ENCODE measurements at regions not wholly inside any gene's neighbourhood (a gene's known extent, or its start where the extent isn't known, plus 50 kb on each side); places are given as distances from the start of the nearest gene placed in this dataset.
A peak's percentile ranks its signal among the peaks of the same experiment; 100 is the strongest.

DNA sequence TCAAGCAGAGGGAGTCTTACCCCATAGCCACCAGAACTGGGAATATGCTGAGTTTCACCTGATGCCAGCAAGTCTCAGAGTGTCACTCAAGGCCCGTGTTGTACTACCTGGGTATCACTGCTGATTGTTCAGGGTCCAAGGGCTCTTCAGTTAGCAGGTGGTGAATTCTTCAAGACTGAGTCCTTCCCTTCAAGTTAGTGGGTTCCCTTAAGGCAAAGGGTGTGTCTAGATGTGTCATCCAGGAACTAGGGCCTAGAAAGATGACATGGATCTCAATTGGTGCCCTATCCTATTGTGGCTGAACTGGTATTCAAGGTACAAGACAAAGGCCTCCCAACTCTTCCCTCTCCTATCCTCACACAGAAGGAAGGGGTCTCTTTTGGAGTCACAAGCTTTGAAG, 159.9 kb upstream of the DIPK2B start:
- DNase-seq (ENCODE audit: low read depth in 4 of 4, low spot score in 3 of 4): no peak

- DNase-seq (ENCODE audit: low read depth in 4 of 4, low spot score in 3 of 4): no peak
Measured at GRCh38 chrX:45358392-45358791, 157.7 kb upstream of the DIPK2B start.

DNA sequence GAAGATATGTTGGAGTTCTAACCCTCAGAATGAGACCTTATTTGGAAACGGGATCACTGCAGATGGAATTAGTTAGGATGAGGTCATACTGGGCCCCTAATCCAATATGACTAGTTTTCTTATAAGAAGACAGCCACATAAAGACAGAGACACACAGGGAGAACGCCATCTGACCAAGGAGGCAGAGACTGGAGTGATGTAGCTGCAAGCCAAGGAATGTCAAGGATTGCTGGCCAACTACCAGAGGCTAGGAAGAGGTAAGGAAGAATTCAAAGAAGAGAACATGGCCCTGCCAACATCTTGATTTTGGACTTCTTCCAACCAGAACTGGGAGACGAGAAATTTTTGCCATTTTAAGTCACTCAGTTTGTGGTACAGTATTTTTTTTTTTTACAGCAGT, 152.8 kb upstream of the DIPK2B start:
- no peak for DNase-seq (ENCODE audit: low read depth in 4 of 4, low spot score in 3 of 4)

GRCh38 chrX:45352611-45353010, 151.9 kb upstream of the DIPK2B start:
- no peak for DNase-seq (ENCODE audit: low read depth in 4 of 4, low spot score in 3 of 4)

DNA sequence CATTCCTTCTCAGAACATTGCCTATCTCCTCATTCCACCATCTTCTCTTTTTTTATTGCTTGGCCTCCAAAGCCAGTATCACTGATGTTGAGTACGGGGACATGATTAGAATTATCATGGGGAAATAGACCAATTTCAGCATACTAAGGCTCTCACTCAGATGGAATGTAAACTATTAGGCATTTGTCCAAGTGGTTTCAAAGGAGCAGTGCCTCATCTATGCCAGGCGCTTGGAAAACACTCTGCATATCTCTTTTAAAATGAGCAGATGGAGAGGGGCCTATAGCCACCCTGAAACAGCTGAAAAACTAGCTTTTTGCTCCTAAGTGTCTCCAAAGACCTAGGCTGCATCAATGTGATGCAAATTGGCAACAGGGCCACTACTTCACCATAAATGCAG, 150.8 kb upstream of the DIPK2B start:
- DNase-seq (ENCODE audit: low read depth in 4 of 4, low spot score in 3 of 4): no peak

DNA sequence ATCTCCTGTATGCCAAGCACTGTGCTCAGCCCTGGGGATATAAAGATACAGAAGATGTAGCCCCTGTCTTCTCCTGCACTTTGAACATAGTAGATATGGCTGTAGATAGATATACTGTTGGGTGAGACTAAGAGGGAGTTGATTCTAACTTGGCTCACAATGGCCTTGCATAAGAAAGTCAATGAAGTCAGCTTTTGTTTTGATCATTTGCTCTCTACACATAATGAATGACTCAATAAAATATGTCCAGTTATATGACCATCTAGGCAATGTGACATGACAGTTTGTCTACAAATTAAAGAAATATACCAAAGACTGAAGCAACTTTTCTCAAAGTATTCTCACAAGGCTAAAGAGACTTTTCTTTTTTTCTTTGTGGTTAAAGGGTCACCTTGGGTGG, 147.6 kb upstream of the DIPK2B start:
- DNase-seq (ENCODE audit: low read depth in 4 of 4, low spot score in 3 of 4): no peak

DNA sequence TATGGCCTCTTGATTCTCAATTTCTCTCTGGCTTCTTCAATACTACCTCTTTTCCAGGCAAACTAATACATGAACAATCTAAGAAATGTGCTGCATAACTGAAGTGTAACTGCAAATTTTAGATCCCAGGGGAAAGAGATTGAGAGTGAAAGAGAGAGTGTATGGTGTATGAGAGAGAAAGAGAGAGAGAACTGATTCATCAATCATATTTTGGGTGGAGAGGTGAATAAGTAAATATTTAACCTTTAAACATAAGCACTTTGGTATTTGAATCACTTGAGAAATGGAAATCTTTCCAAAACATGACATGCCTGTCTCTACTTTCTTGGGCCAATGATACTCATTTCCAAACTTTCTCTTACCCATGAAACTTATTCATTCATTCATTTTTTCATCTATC, 147.2 kb upstream of the DIPK2B start:
- no peak for DNase-seq (ENCODE audit: low read depth in 4 of 4, low spot score in 3 of 4)

GRCh38 chrX:45344594-45344993, 143.9 kb upstream of the DIPK2B start:
- no peak for DNase-seq (ENCODE audit: low read depth in 4 of 4, low spot score in 3 of 4)

DNA sequence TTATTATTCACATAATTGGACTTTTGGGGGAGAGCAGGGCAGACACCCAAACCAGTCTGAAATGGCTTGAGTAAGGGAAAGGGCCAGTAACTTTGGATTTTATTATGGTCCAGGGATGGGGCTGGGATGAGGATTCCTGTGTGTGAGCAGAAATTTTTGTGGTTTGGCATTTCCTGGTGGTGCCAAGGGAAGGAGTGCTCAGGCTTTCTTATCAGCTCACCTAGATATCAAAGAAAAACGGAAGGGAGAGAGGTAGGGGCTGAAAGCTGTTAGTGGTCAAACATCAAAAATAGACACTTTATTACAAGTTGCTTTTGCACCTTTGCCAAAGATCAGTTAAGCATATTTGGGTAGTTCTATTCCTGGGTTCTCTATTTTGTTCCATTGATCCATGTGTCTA, 128.5 kb upstream of the DIPK2B start:
- DNase-seq (ENCODE audit: low read depth in 4 of 4, low spot score in 3 of 4): no peak

DNA sequence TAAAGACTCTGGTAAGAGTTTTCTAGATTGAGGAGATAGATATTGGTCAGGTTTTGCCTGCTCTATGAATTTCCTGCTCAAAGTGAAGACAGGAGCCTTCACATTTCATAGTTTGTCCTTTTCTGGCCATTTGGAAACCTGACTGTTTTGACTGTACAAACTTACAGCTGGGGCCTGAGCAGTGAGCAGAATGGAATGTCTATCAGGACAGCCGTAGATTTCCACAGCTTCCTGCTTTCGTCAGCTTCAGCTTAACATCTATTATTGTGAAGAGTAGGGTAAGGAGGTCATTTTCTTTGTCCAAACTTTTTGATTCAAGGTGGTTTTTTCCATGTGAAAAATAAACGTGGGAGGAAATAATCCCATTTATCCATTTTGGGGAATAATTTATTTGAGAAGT, 124.3 kb upstream of the DIPK2B start:
- no peak for DNase-seq (ENCODE audit: low read depth in 4 of 4, low spot score in 3 of 4)

DNA sequence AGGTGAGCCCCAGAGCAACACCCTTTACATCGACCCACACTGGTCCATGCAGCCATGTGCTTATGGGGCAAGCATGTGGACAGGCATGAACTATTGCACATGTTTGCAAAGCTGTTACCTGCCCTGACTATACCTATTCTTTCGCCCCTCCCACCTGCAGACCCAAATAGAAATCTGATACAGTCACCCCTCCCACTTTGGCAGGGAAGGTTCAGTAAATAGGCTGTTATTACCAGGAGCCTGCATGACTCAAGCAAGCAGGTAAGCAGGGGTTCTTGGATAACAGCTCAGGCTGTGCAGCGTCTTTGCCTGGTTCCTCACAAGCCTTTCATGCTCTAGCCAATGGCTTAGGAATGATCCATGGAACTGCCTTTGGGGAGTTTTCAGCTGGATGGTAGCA, 122.7 kb upstream of the DIPK2B start:
- DNase-seq (ENCODE audit: low read depth in 4 of 4, low spot score in 3 of 4): no peak

- DNase-seq (ENCODE audit: low read depth in 4 of 4, low spot score in 3 of 4): no peak
Measured at GRCh38 chrX:45322820-45323219, 122.1 kb upstream of the DIPK2B start.

DNA sequence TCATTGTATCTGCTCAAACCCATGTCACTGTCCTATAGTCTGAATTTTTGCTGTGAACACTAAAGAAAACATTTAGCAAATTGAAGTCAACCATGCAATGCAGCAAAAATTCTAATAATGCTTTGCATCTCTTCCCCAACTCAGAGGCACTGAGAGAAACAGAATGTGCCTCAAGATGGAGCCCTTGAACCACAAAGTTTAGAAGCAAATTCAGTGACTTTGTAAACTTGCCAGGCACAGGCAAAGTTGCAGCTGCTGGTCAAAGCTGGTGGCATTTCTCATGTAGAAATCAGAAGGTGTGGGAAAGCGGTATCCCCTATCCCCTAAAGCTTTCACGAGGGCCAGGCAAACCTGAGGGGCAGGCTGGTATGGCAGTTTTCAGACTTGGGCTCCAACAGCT, 121.7 kb upstream of the DIPK2B start:
- peak; percentile 10 to 29 (median 17) for DNase-seq (ENCODE audit: low read depth in 4 of 4, low spot score in 3 of 4)

DNA sequence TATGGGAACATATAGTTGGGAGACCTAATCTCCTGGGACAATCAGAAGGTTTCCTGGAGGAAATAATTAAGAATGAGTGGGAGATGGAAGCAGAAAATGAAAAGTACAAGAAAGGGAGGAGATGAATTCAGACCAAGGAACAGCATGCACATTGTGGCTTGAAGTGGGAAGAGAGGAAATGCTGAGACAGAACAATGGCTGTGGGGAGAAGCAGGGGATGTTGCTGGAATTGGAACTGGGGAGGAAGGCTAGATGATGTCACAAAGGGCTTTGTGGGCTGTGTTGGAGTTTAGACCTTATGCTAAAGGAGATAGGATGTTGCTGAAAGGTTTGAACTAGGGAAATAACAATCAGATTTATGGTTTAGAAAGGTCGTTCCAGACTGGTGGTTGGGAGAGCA, 119.5 kb upstream of the DIPK2B start:
- no peak for DNase-seq (ENCODE audit: low read depth in 4 of 4, low spot score in 3 of 4)

DNA sequence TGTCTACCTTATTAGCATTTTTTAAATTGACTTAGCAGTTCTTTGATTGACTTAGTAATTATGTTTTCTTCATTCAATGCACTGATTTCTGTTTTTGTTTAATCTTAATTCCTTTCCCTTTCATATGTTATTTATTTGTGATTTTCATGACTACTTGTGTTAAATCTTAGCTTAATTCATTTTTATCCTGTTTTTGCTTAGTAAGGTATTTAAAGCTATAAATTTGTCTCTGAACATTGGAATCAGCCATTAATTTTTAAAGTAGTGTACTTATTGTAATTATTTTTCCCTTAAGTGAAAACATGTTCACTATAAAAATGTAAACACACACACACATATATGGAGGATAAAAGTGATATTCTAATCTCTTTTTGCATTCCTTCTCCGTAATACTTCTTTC, 109.1 kb upstream of the DIPK2B start:
- no peak for DNase-seq (ENCODE audit: low read depth in 4 of 4, low spot score in 3 of 4)

GRCh38 chrX:45309096-45309495, 108.4 kb upstream of the DIPK2B start:
- DNase-seq (ENCODE audit: low read depth in 4 of 4, low spot score in 3 of 4): no peak

DNA sequence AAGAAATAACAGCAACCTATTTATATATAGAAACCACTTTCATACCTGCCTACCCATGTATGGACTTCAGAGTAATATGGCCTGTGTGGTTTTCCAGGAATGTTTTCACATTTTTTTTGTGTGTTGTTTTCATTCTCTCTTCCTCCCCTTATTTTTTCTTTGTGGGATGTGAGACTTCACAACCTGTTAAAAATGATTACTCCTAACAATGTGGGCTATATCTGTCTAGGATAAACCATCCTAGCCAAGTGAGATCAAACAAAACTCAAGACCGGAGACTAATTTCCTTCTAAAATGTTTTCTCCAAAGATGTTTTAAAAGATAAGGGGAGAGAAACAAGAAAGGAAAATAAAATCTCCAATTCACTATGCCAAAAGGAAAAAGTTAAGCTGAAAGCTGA, 106.1 kb upstream of the DIPK2B start:
- no peak for DNase-seq (ENCODE audit: low read depth in 4 of 4, low spot score in 3 of 4)

DNA sequence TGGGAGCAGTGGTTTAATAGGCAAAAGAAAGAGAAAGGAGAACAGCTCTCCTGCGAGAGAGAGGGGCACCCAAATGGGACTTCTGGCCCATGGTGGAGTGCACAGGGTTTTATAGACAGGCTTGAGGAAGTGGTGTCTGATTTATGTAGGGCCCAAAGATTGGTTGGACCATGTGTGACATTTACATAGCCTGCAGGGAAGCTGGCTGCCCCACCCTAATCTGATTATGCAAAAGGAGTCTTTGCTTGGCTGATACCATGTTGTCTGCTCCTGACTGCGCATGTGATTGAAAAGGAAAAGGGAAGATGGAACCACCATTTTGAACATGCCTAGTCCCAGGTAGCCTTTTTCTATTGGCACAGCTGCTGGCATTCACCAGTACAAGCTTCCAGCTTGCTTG, 100.0 kb upstream of the DIPK2B start:
- DNase-seq (ENCODE audit: low read depth in 4 of 4, low spot score in 3 of 4): no peak

DNA sequence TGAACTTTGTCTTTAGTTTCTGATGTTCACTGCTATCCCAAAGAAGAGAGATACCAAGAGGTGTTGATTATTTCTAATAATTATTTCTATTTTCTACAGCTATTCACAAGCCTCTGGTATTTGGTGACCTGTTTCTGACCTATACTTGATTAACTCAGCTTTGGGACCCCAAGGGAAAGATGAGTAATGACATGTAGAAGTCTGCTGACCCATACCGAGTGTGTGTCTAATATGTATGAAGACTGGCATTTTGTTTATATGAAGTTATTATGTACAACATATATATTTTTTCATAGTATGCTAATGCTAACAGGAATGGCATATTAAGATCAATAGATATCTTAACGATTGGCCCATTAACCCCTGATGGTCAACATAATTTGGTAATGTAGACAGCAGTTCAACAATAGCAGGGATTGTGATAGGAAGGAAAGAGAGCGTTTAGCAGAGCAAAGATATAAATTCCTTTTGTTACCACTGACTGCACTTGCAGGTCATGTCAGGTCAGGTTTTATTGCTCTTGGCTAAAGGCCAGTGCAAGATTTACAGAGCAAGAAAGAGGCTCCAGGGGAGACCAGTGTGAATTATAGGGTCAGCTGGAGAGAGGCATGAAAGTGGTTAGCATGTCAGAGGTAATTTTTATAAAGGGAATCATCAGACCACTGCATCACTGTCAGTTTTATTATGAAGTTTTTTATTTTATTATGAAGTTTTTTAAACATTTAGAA, 94.7 kb upstream of the DIPK2B start:
- DNase-seq (ENCODE audit: low read depth in 4 of 4, low spot score in 3 of 4): peak; percentile 16 to 45 (median 30)

GRCh38 chrX:45274576-45274975, 73.9 kb upstream of the DIPK2B start:
- DNase-seq (ENCODE audit: low read depth in 4 of 4, low spot score in 3 of 4): no peak

DNA sequence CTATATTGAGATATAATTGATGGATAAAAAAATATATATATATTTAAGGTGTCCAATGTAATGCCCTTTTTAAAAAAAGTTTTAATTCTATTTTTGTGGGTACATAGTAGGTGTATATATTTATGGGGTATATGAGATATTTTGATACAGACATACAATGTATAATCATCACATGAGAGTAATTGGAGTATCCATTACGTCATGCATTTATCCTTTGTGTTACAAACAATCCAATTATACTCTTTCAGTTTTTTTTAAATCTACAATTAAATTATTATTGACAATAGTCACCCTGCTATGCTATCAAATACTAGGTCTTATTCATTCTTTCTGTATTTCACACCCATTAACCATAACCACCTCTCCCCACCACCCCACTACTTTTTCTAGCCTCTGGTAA, 66.3 kb upstream of the DIPK2B start:
- DNase-seq (ENCODE audit: low read depth in 4 of 4, low spot score in 3 of 4): no peak

- no peak for DNase-seq (ENCODE audit: low read depth in 4 of 4, low spot score in 3 of 4)
Measured at GRCh38 chrX:45266456-45266855, 65.8 kb upstream of the DIPK2B start.

- DNase-seq (ENCODE audit: low read depth in 4 of 4, low spot score in 3 of 4): no peak
Measured at GRCh38 chrX:45264865-45265264, 64.2 kb upstream of the DIPK2B start.

All from left renal pelvis (tissue), 4 donors.